ENCODE measurements at regions not wholly inside any gene's neighbourhood (a gene's known extent, or its start where the extent isn't known, plus 50 kb on each side); places are given as distances from the start of the nearest gene placed in this dataset.
A peak's percentile ranks its signal among the peaks of the same experiment; 100 is the strongest.
"Not testable (repeated sequence)": the region's sequence is repeated elsewhere in the genome, so short reads cannot be mapped to it uniquely, and the experiment has no call there.

- DNase-seq (ENCODE audit: low spot score in 2 of 2); H3K9me3 ChIP-seq; H3K4me1 ChIP-seq; intact Hi-C loops (cut with DNase I); H3K27me3 ChIP-seq; H3K27ac ChIP-seq; H3K36me3 ChIP-seq; H3K4me3 ChIP-seq: not testable (repeated sequence)
These were observed 56.6 kb upstream of the ASNS start for GRCh38 chr7:97928844-97929243.

- H3K27me3 ChIP-seq; H3K4me1 ChIP-seq; H3K27ac ChIP-seq; intact Hi-C loops (cut with DNase I); H3K9me3 ChIP-seq; H3K36me3 ChIP-seq: not testable (repeated sequence)
- TF ChIP-seq CTCF (IDR thresholded peaks at IDR 0.05), result peak; percentile 56 to 69 (median 58)
- peak overlapping the region; percentile 59 to 75 for H3K4me3 ChIP-seq
- peak in 1 of 2 donors; percentile 66 for DNase-seq (ENCODE audit: low spot score in 2 of 2)
These were observed 55.9 kb upstream of the ASNS start for GRCh38 chr7:97927790-97928748.
